GM12891 (cell line): ENCODE measurements at regions not wholly inside any gene's neighbourhood (a gene's known extent, or its start where the extent isn't known, plus 50 kb on each side); places are given as distances from the start of the nearest gene placed in this dataset.

Source experiments
- PAX5 ChIP-seq: IDR thresholded peaks from 2 replicates; pipeline ENCODE4 v1.6.1; 2011; ENCODE audit warnings: low read length, moderate library complexity, mild to moderate bottlenecking; ENCODE audit not compliant: insufficient read depth, severe bottlenecking
- POLR2A ChIP-seq: IDR thresholded peaks from 2 replicates; pipeline ENCODE4 v1.6.1; 2011; ENCODE audit warnings: low read depth, low read length, control low read depth
- POLR2AphosphoS5 ChIP-seq: IDR thresholded peaks from 2 replicates; pipeline ENCODE4 v1.6.1; 2011; ENCODE audit warnings: low read depth, low read length, control low read depth
- SPI1 ChIP-seq: IDR thresholded peaks from 2 replicates; pipeline ENCODE4 v1.6.1; 2011; ENCODE audit warnings: low read depth, low read length, control low read depth

DNA sequence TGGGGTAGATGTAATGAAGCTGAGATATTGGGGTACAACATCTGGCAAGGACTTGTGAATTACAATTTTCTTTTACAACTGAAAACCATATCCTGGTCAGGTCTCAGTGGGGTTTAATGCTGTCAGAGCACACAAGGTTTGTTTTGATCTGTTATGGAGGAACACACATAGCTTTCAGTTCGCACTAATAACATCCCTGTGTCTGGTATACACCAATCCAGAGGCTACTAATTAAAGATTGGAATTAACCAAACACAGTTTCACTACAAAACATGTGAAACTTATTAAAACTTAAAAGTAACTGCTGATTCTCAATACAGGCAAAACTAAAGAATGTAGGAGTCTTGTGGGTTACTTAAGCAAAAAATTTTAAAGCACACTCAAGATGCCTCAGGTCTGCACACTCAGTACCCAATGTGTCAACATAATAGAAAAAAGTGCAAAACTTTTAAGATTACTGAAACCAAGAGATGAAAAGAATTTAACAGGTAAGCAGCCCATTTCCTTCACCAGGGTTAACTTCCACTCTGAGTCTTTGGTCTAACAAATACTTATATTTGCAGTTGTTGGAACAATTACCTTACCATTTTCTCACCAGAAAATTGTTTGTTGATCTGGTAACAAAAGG, 77.4 kb downstream of the LLPH start:
- TF ChIP-seq POLR2A (no peak), SPI1 (no peak), POLR2AphosphoS5 (no peak), PAX5 (no peak)
